GM13976 (cell line): ENCODE measurements at regions not wholly inside any gene's neighbourhood (a gene's known extent, or its start where the extent isn't known, plus 50 kb on each side); places are given as distances from the start of the nearest gene placed in this dataset.

ENCODE experiments used
- DNase-seq: peaks from one replicate; pipeline ENCODE4 v3.0.0; 2012; ENCODE audit warnings: low spot score
- in situ Hi-C: fragments of 300-500 bp; cut with MboI; formaldehyde crosslinking; loops from one replicate; pipeline ENCODE4 v1.12.0; 2022; ENCODE audit warnings: low sequenced_read_pairs, mixed read lengths, inconsistent platforms; ENCODE audit not compliant: unreplicated experiment
- TF ChIP-seq, protein P1 (sequence below): IDR thresholded peaks from 2 replicates; pipeline ENCODE4 v1.5.1; 2012; ENCODE audit warnings: borderline replicate concordance, mild to moderate bottlenecking; ENCODE audit not compliant: insufficient read depth; ENCODE audit errors: extremely low read depth, missing control alignments, control extremely low read depth

GRCh38 chr1:108063703-108064102, 98.7 kb upstream of the VAV3 start:
- in situ Hi-C loops = no loop called here
- DNase-seq = no peak
- TF ChIP-seq, protein P1, sequence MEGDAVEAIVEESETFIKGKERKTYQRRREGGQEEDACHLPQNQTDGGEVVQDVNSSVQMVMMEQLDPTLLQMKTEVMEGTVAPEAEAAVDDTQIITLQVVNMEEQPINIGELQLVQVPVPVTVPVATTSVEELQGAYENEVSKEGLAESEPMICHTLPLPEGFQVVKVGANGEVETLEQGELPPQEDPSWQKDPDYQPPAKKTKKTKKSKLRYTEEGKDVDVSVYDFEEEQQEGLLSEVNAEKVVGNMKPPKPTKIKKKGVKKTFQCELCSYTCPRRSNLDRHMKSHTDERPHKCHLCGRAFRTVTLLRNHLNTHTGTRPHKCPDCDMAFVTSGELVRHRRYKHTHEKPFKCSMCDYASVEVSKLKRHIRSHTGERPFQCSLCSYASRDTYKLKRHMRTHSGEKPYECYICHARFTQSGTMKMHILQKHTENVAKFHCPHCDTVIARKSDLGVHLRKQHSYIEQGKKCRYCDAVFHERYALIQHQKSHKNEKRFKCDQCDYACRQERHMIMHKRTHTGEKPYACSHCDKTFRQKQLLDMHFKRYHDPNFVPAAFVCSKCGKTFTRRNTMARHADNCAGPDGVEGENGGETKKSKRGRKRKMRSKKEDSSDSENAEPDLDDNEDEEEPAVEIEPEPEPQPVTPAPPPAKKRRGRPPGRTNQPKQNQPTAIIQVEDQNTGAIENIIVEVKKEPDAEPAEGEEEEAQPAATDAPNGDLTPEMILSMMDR = no peak

- in situ Hi-C loops = no loop called here
- TF ChIP-seq, protein P1 = no peak
- no peak for DNase-seq
Measured at GRCh38 chr1:108059945-108060344, 95.0 kb upstream of the VAV3 start.

- in situ Hi-C loops = no loop called here
- DNase-seq = no peak
- TF ChIP-seq, protein P1 = no peak
Measured at GRCh38 chr1:108057541-108057940, 92.6 kb upstream of the VAV3 start.

DNA sequence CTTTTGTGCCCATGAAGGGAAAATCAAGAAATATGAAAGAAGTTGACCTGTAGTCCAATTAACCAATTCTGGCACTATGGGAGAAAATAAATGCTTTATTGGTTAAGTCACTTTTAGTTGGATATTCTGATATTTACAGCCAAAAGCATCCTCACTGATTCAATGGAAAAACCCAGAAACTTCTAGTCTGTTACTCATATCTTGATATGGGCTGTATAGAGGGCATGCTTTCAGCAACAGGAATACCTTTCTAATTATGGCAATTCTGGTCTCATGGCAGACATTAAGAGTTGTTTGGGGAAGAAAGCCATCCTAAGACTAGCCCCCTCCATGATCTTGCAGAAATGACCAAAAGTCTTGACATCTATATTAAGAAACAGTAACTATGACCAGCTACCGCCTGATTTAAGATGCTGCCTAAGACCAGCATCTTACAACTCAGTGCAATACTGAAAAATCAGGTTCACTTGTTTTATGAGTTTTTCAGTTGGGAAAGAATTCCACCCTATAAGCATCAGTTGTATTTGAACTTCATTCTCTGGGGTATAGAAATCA, 91.5 kb upstream of the VAV3 start:
- DNase-seq = no peak
- in situ Hi-C loops = no loop called here
- TF ChIP-seq, protein P1 = no peak

- TF ChIP-seq, protein P1 = no peak
- in situ Hi-C loops = no loop called here
- DNase-seq = no peak
Measured at GRCh38 chr1:108055387-108055786, 90.4 kb upstream of the VAV3 start.

- TF ChIP-seq, protein P1 = no peak
- in situ Hi-C loops = no loop called here
- DNase-seq = no peak
Measured at GRCh38 chr1:108054396-108054795, 89.4 kb upstream of the VAV3 start.
